Stimulated activated effector memory CD8-positive, alpha-beta T cell treated with anti-CD3 and anti-CD28 coated beads, Interleukin-12 subunit alpha, Interleukin-12 subunit beta, amount 100 ng/mL, for 72 hours (primary cell): ENCODE measurements at regions not wholly inside any gene's neighbourhood (a gene's known extent, or its start where the extent isn't known, plus 50 kb on each side); places are given as distances from the start of the nearest gene placed in this dataset.

Experiments used
- ATAC-seq: fragments of 150-1000 bp; cut with Tn5 transposase; 2 replicates; pipeline ENCODE4 v1.10.0; 2021
- DNase-seq, 2 donors: peaks; one replicate each; pipeline ENCODE4 v3.0.0; 2021 to 2022; ENCODE audit warnings: low spot score in 2 of 2
- H3K27ac Mint-ChIP-seq: one replicate; pipeline ENCODE4 v1.8.0; 2022; ENCODE audit warnings: mild to moderate bottlenecking, mixed read lengths
- H3K36me3 Mint-ChIP-seq: one replicate; pipeline ENCODE4 v1.8.0; 2022; ENCODE audit warnings: mild to moderate bottlenecking, mixed read lengths
- H3K4me1 Mint-ChIP-seq: one replicate; pipeline ENCODE4 v1.8.0; 2022; ENCODE audit warnings: mixed read lengths
- H3K4me3 Mint-ChIP-seq: one replicate; pipeline ENCODE4 v1.8.0; 2022; ENCODE audit warnings: mild to moderate bottlenecking, mixed read lengths
- H3K9me3 Mint-ChIP-seq: one replicate; pipeline ENCODE4 v1.8.0; 2022; ENCODE audit warnings: mixed read lengths

DNA sequence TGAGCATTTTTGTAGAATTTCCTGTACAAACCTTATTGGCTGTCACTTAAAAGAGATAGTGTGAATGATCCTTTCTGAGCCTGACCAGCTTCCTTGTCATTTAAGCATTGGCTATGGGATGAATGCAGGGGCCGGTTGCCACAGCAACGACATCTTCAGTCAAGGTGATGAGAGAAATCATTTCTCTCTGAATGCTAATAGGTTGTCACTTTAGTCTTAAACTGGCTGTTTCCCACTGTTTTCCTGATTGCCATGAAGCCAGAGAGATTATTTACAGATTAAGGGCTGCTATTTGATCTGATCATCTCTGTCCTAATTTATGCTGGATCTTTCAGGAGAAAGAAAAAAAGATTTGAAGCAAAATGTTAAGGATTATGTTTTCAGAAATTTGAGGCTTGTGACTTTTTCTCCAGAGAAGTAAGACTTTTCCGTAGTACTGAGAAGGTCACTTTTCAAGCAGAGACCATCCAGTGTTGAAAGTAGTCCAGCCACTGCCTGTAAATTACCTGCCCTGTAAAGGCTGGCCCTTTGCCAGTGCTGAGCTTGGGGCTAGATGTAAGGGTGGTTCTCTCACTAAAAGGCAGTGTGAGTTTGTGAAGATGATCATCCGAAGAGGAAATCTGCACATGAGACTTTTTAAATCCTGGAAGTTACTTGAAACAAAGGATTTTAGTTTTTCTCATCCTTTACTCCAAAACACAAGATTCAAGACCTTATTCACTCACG is 235.6 kb downstream of the DACT1 start:
- H3K27ac Mint-ChIP-seq = no peak overlapping the region
- ATAC-seq (no peak), DNase-seq (no peak)
- peaks cover 3% of the 10 kb centered on the region for H3K9me3 Mint-ChIP-seq
- H3K36me3 Mint-ChIP-seq = no peaks in the 10 kb centered on the region
- H3K4me1 Mint-ChIP-seq = no peaks in the 10 kb centered on the region
- H3K4me3 Mint-ChIP-seq = no peak overlapping the region

DNA sequence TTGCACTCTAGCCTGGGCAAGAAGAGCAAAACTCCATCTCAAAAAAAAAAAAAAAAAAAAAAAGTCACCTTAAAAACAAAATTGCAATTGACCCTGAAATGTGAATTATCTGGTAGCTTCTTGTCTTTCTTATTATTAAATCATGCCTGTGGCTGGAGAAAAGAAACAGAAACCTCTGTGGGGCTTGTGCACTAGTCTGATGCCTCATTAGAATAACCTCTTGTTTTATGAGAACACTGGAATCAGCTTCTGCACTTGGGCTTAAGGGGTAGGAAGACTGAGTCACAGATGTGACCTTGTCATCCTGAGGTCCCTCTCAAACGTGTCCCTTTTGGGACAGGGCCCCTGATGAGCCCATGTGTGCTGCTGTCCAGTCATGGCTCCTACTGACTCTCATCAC is 237.9 kb downstream of the DACT1 start:
- Mint-ChIP-seq H3K27ac (no peak overlapping the region), H3K4me1 (no peaks in the 10 kb centered on the region), H3K9me3 (peaks cover 3% of the 10 kb centered on the region)

DNA sequence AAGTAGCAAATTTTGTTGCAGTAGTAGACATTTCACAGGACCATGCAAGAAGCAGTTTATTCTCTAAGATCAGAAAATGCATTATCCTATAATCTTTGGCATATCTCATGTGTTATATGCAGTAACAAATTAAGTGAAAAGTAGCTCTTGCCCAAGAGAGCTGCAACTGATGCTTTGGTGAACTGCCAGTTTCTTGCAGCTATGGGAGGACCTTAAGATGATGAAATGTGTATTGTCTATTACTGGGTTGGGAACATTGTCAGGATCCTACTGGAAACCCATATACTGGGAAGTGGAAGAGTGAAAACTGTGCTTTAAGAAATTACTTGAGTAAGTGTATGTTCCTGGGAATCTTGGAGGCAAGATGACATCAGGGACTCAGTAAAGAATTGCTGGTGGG is 238.8 kb downstream of the DACT1 start:
- no peak for DNase-seq
- ATAC-seq = no peak
- Mint-ChIP-seq H3K27ac (no peak overlapping the region), H3K9me3 (peaks cover 3% of the 10 kb centered on the region), H3K4me3 (no peak overlapping the region), H3K36me3 (no peaks in the 10 kb centered on the region), H3K4me1 (no peaks in the 10 kb centered on the region)

More for the DNA sequence above, 237.9 kb downstream of the DACT1 start:
- Mint-ChIP-seq H3K4me3 (no peak overlapping the region), H3K36me3 (no peaks in the 10 kb centered on the region)
- ATAC-seq = no peak
- DNase-seq = no peak

- ATAC-seq = no peak
- no peak for DNase-seq
- Mint-ChIP-seq H3K9me3 (peaks cover 3% of the 10 kb centered on the region), H3K27ac (no peak overlapping the region), H3K4me1 (no peaks in the 10 kb centered on the region), H3K4me3 (no peak overlapping the region), H3K36me3 (no peaks in the 10 kb centered on the region)
Observed at GRCh38 chr14:58878439-58879139, 240.8 kb downstream of the DACT1 start.

GRCh38 chr14:58881433-58881832 is 243.7 kb downstream of the DACT1 start:
- DNase-seq (no peak), ATAC-seq (no peak)
- Mint-ChIP-seq H3K4me3 (no peak overlapping the region), H3K36me3 (no peaks in the 10 kb centered on the region), H3K4me1 (no peaks in the 10 kb centered on the region), H3K27ac (no peak overlapping the region), H3K9me3 (peaks cover 3% of the 10 kb centered on the region)

- Mint-ChIP-seq H3K36me3 (no peaks in the 10 kb centered on the region), H3K4me3 (no peak overlapping the region), H3K27ac (no peak overlapping the region), H3K9me3 (no peaks in the 10 kb centered on the region), H3K4me1 (no peaks in the 10 kb centered on the region)
- ATAC-seq (no peak), DNase-seq (no peak)
Observed at GRCh38 chr14:58882577-58883018, 244.8 kb downstream of the DACT1 start.

DNA sequence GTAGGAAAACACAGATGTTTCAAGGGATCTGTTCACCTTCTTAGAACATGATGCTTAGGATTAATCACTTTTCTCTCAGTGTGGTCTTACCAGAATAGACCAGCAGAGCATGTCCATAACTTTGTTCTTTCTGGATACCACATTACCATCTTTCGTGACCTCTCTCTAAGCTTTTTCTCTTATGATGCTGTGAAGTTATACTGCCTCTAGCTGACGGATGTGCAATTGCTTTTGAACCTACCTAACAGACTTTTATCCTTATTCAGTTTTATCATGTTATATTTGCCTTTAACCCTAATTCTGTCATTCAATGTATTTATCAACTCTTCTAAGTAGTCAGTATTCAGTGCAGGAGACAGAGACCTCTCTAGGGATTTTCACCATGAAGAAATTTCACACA is 246.7 kb downstream of the DACT1 start:
- DNase-seq (no peak), ATAC-seq (no peak)
- H3K4me1 Mint-ChIP-seq = no peaks in the 10 kb centered on the region
- no peaks in the 10 kb centered on the region for H3K9me3 Mint-ChIP-seq
- no peak overlapping the region for H3K4me3 Mint-ChIP-seq
- H3K36me3 Mint-ChIP-seq = no peaks in the 10 kb centered on the region
- no peak overlapping the region for H3K27ac Mint-ChIP-seq

DNA sequence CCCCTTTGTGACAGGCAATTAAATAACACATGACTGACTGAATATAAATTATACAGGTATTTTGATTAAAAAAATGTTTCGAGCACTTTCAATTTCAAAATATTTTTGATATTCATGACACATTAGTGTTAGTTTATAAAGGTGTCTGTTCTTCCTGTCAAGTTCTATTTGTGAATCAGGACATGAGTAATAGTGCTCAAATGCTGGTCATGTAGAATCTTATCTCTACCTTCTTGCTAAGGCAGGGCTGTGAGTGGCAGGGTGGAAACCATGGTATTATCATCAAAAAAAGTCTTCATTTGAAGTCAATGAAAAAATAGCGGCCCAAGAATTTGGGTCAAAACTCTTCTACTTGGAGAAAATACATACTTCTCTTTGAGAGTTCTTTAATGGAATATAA is 250.2 kb downstream of the DACT1 start:
- no peaks in the 10 kb centered on the region for H3K36me3 Mint-ChIP-seq
- no peak for DNase-seq
- H3K9me3 Mint-ChIP-seq = no peaks in the 10 kb centered on the region
- no peak overlapping the region for H3K4me3 Mint-ChIP-seq
- H3K27ac Mint-ChIP-seq = no peak overlapping the region
- H3K4me1 Mint-ChIP-seq = no peaks in the 10 kb centered on the region
- no peak for ATAC-seq

DNA sequence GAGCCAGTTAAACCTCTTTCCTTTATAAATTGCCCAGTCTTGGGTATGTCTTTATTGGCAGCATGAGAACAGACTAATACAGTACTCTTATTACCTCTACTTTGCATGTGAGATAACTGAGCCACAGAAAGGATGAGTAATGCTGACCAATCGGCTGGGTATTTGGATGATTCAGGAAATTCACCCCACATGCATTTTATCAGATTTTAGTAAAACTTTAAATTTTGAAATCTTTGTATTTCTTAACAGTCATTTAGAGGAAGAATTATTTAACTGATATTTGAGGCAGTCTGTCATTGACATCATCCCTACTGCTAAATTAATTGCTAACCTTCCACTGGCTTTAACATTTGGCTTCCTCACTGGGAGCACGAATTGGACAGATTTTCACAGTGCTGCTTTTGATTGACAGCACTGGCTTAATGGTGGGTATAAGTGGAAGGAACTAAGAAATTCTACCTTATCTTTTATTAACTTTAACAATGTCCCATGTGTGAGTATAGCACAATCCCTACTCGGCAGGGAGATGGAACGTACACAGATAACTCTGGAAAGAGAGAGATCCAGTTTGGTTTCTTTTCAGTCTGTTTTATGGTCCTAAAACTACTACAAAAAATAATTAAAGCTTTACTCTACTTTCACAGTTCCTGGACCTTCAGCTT is 261.0 kb downstream of the DACT1 start:
- ATAC-seq (no peak), DNase-seq (no peak)
- Mint-ChIP-seq H3K27ac (no peak overlapping the region), H3K4me1 (no peaks in the 10 kb centered on the region), H3K36me3 (no peaks in the 10 kb centered on the region), H3K9me3 (no peaks in the 10 kb centered on the region), H3K4me3 (no peak overlapping the region)

GRCh38 chr14:58899317-58899713 is 261.6 kb downstream of the DACT1 start:
- Mint-ChIP-seq H3K27ac (no peak overlapping the region), H3K4me1 (no peaks in the 10 kb centered on the region), H3K36me3 (no peaks in the 10 kb centered on the region), H3K4me3 (no peak overlapping the region), H3K9me3 (no peaks in the 10 kb centered on the region)
- DNase-seq = no peak
- ATAC-seq = no peak

GRCh38 chr14:58901826-58902225 is 264.1 kb downstream of the DACT1 start:
- DNase-seq (no peak), ATAC-seq (no peak)
- Mint-ChIP-seq H3K4me3 (no peak overlapping the region), H3K36me3 (no peaks in the 10 kb centered on the region), H3K4me1 (no peaks in the 10 kb centered on the region), H3K27ac (no peak overlapping the region), H3K9me3 (no peaks in the 10 kb centered on the region)

- Mint-ChIP-seq H3K27ac (no peak overlapping the region), H3K36me3 (no peaks in the 10 kb centered on the region), H3K4me1 (no peaks in the 10 kb centered on the region), H3K4me3 (no peak overlapping the region), H3K9me3 (no peaks in the 10 kb centered on the region)
- DNase-seq = no peak
- no peak for ATAC-seq
Observed at GRCh38 chr14:58904776-58905175, 267.0 kb downstream of the DACT1 start.

- ATAC-seq (no peak), DNase-seq (no peak)
- Mint-ChIP-seq H3K36me3 (no peaks in the 10 kb centered on the region), H3K4me3 (no peak overlapping the region), H3K27ac (no peak overlapping the region), H3K4me1 (no peaks in the 10 kb centered on the region), H3K9me3 (no peaks in the 10 kb centered on the region)
Observed at GRCh38 chr14:58907803-58908202, 270.0 kb downstream of the DACT1 start.

- H3K4me1 Mint-ChIP-seq = no peaks in the 10 kb centered on the region
Observed at GRCh38 chr14:58912287-58912686, 274.5 kb downstream of the DACT1 start.

DNA sequence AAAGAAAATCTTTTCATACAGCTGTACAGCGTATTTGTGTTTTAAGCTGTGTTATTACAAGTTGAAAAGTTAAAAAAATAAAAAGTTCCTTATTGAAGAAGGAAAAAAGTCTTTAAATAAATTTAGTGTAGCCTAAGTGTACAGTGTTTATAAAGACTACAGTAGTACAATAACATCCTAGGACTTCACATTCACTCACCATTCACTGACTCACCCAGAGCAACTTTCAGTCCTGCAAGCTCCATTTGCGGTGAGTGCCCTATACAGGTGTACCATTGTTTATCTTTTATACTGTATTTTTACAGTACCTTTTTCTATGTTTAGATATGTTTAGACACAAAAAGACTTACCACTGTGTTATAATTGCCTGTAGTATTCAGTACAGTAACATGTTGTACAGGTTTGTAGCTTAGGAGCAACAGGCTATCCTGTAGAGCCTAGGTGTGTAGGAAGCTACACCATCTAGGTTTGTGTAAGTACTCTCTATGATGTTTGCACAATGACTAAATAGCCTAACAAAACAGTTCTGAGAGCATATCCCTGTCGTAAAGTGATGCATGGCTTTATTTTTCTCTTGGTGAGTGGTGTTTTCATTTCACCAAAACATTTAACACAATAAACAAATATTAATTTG is 275.2 kb downstream of the DACT1 start:
- no peaks in the 10 kb centered on the region for H3K36me3 Mint-ChIP-seq
- no peak overlapping the region for H3K27ac Mint-ChIP-seq
- DNase-seq = no peak
- no peaks in the 10 kb centered on the region for H3K4me1 Mint-ChIP-seq
- ATAC-seq = no peak
- no peaks in the 10 kb centered on the region for H3K9me3 Mint-ChIP-seq
- H3K4me3 Mint-ChIP-seq = no peak overlapping the region

More at GRCh38 chr14:58912287-58912686, 274.5 kb downstream of the DACT1 start:
- Mint-ChIP-seq H3K27ac (no peak overlapping the region), H3K4me3 (no peak overlapping the region), H3K36me3 (no peaks in the 10 kb centered on the region), H3K9me3 (no peaks in the 10 kb centered on the region)
- DNase-seq (no peak), ATAC-seq (no peak)
